ENCODE measurements at regions not wholly inside any gene's neighbourhood (a gene's known extent, or its start where the extent isn't known, plus 50 kb on each side); places are given as distances from the start of the nearest gene placed in this dataset.
"Not testable (repeated sequence)": the region's sequence is repeated elsewhere in the genome, so short reads cannot be mapped to it uniquely, and the experiment has no call there.

DNA sequence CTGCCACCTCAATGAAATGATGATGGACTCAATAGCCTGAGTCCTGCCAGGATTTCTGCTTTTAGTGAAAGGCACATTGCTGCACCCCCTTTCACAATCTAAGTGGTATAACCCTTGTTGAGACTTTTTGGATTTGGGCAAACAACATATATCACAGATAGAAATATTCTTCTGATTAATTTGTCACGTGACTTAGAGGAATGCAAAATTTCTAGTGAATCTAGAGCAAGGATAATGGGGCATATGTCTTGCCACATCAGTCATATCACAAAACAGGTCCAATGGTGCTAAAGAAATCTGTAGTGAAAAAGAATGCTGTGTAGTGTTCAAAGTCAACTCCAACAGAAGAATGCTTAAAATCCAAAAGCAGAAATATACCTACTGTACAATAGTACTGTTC is 1386.3 kb downstream of the LRFN5 start:
- H3K4me3 ChIP-seq (replicated peaks; ENCODE audit: low read depth, low read length): no peak overlapping the region
- no peaks in the 10 kb centered on the region for H3K27me3 ChIP-seq (replicated peaks; ENCODE audit: control insufficient read depth, insufficient read depth, low read length)
- TF ChIP-seq, protein P1, sequence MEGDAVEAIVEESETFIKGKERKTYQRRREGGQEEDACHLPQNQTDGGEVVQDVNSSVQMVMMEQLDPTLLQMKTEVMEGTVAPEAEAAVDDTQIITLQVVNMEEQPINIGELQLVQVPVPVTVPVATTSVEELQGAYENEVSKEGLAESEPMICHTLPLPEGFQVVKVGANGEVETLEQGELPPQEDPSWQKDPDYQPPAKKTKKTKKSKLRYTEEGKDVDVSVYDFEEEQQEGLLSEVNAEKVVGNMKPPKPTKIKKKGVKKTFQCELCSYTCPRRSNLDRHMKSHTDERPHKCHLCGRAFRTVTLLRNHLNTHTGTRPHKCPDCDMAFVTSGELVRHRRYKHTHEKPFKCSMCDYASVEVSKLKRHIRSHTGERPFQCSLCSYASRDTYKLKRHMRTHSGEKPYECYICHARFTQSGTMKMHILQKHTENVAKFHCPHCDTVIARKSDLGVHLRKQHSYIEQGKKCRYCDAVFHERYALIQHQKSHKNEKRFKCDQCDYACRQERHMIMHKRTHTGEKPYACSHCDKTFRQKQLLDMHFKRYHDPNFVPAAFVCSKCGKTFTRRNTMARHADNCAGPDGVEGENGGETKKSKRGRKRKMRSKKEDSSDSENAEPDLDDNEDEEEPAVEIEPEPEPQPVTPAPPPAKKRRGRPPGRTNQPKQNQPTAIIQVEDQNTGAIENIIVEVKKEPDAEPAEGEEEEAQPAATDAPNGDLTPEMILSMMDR (IDR thresholded peaks at IDR 0.05; ENCODE audit: insufficient read depth, low read length, poor library complexity, severe bottlenecking): no peak
- H3K36me3 ChIP-seq (ENCODE audit: control insufficient read depth, insufficient read depth, low read length): no peaks in the 10 kb centered on the region
- DNase-seq (ENCODE audit: extremely low read depth, insufficient read length): no peak

DNA sequence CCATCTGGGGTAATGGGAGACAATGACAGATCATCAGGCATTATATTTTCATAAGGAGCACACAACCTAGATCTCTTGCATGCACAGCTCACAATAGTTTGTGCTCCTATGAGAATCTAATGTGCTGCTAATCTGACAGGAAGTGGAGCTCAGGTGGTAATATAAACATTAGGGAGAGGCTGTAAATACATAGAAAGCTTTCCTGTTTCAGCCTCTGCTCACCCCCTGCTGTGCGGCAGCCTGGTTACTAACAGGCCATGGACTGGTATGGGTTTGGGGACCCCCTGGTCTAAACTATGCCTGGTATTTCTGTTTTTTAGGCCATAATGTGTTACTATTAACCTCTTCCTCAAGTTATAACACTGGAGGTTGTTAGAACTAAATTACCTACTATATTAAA is 1373.7 kb downstream of the LRFN5 start:
- TF ChIP-seq, protein P1 (IDR thresholded peaks at IDR 0.05; ENCODE audit: insufficient read depth, low read length, poor library complexity, severe bottlenecking): no peak
- H3K4me3 ChIP-seq (replicated peaks; ENCODE audit: low read depth, low read length): no peak overlapping the region
- H3K36me3 ChIP-seq (ENCODE audit: control insufficient read depth, insufficient read depth, low read length): no peaks in the 10 kb centered on the region
- no peak for DNase-seq (ENCODE audit: extremely low read depth, insufficient read length)
- H3K27me3 ChIP-seq (replicated peaks; ENCODE audit: control insufficient read depth, insufficient read depth, low read length): no peaks in the 10 kb centered on the region

DNA sequence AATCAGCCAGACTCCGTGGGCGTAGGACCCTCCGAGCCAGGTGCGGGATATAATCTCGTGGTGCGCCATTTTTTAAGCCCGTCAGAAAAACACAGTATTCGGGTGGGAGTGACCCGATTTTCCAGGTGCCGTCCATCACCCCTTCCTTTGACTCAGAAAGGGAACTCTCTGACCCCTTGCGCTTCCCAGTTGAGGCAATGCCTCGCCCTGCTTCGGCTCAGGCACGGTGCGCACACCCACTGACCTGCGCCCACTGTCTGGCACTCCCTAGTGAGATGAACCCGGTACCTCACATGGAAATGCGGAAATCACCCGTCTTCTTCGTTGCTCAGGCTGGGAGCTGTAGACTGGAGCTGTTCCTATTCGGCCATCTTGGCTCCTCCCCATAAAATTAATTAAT is 1366.5 kb downstream of the LRFN5 start:
- not testable (repeated sequence) for DNase-seq (ENCODE audit: extremely low read depth, insufficient read length); H3K4me3 ChIP-seq (replicated peaks; ENCODE audit: low read depth, low read length); H3K27me3 ChIP-seq (replicated peaks; ENCODE audit: control insufficient read depth, insufficient read depth, low read length); H3K36me3 ChIP-seq (ENCODE audit: control insufficient read depth, insufficient read depth, low read length)

DNA sequence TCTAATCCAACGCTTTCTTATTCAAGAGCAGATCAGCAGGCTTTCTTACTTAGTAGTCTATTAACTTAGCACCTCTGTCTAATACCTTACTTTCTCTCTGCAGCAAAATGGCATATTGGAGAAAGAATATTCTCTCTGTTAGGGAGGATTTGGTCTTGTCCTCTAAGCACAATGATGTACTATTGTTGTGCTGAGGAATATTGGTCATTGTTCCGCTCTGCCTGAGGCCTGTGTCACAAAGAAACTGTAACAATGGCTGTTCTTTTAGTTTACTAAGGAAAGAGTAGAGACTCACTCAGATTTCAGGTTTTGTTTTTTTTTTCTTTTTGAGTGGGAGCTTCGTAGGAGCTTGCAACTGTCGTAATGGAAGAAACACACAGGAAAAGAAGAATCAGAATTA is 1358.8 kb downstream of the LRFN5 start:
- TF ChIP-seq, protein P1 (IDR thresholded peaks at IDR 0.05; ENCODE audit: insufficient read depth, low read length, poor library complexity, severe bottlenecking): no peak
- no peaks in the 10 kb centered on the region for H3K27me3 ChIP-seq (replicated peaks; ENCODE audit: control insufficient read depth, insufficient read depth, low read length)
- no peak overlapping the region for H3K4me3 ChIP-seq (replicated peaks; ENCODE audit: low read depth, low read length)
- no peaks in the 10 kb centered on the region for H3K36me3 ChIP-seq (ENCODE audit: control insufficient read depth, insufficient read depth, low read length)
- no peak for DNase-seq (ENCODE audit: extremely low read depth, insufficient read length)

DNA sequence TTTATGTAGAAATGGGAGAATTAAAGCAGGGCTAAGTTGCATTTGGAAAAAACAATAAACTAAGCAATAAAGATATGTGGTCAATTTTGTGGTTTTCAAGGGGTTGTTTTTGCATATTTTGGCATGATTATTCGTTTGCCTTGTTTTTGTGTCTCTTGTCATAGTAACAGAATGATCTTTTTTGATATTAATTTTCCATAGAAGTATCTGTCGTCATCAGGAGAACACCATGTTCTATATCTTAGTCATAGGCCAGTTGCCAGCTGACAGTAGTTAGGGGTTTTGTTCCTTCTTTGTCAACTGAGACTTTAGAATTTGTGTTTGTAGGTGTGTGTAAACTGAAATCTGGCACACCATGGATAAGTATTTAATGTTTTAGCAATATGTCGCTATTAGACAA is 1354.8 kb downstream of the LRFN5 start:
- DNase-seq (ENCODE audit: extremely low read depth, insufficient read length): no peak
- TF ChIP-seq, protein P1 (IDR thresholded peaks at IDR 0.05; ENCODE audit: insufficient read depth, low read length, poor library complexity, severe bottlenecking): no peak

DNA sequence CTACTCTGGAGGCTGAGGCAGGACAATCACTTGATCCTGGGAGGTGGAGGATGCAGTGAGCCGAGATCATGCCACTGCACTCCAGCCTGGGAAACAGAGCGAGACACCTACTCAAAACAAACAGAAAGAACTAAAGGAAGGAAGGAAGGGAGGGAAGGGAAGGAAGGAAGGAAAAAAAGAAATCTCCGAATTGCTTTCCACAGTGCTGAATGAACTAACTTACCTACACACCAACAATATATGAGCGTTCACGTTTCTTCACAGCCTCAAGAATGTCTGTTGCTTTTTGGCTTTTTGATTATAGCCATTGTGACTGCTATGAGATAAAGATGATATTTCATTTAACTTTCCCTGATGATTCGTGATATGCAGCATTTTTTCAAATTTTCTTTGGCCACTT is 1343.7 kb downstream of the LRFN5 start:
- Histone ChIP-seq H3K4me3 (replicated peaks; ENCODE audit: low read depth, low read length) (no peak overlapping the region), H3K27me3 (replicated peaks; ENCODE audit: control insufficient read depth, insufficient read depth, low read length) (no peaks in the 10 kb centered on the region), H3K36me3 (ENCODE audit: control insufficient read depth, insufficient read depth, low read length) (no peaks in the 10 kb centered on the region)
- no peak for DNase-seq (ENCODE audit: extremely low read depth, insufficient read length)
- TF ChIP-seq, protein P1 (IDR thresholded peaks at IDR 0.05; ENCODE audit: insufficient read depth, low read length, poor library complexity, severe bottlenecking): no peak

More for the DNA sequence above, 1354.8 kb downstream of the LRFN5 start:
- Histone ChIP-seq H3K36me3 (ENCODE audit: control insufficient read depth, insufficient read depth, low read length) (no peaks in the 10 kb centered on the region), H3K4me3 (replicated peaks; ENCODE audit: low read depth, low read length) (no peak overlapping the region), H3K27me3 (replicated peaks; ENCODE audit: control insufficient read depth, insufficient read depth, low read length) (no peaks in the 10 kb centered on the region)

All from GM06990 (cell line).